Right cardiac atrium (tissue), 5 donors: ENCODE measurements at regions not wholly inside any gene's neighbourhood (a gene's known extent, or its start where the extent isn't known, plus 50 kb on each side); places are given as distances from the start of the nearest gene placed in this dataset.

Source experiments
- ATAC-seq, 2 donors: fragments of 200-7000 bp; cut with Tn5 transposase; one replicate each; pipeline versions ENCODE4 v1.8.0 to v1.9.1; 2020; ENCODE audit warnings: moderate library complexity in 2 of 2, mild to moderate bottlenecking in 1 of 2
- DNase-seq, 3 donors: peaks; one replicate each; pipeline ENCODE4 v3.0.0-alpha.2; 2020
- H3K27ac ChIP-seq: one replicate; pipeline ENCODE4 v1.5.1; 2013; ENCODE audit warnings: mild to moderate bottlenecking, low read length, control low read depth, moderate library complexity
- H3K27me3 ChIP-seq: one replicate; pipeline ENCODE4 v1.6.1; 2013; ENCODE audit not compliant: control insufficient read depth, insufficient read depth
- H3K4me1 ChIP-seq: one replicate; pipeline ENCODE4 v1.6.1; 2013; ENCODE audit warnings: low read length; ENCODE audit not compliant: control insufficient read depth, insufficient read depth
- H3K4me3 ChIP-seq: one replicate; pipeline ENCODE4 v1.5.1; 2013; ENCODE audit warnings: low read length, control low read depth
- H3K9me3 ChIP-seq: one replicate; pipeline ENCODE4 v1.6.1; 2013; ENCODE audit warnings: low read length; ENCODE audit not compliant: control insufficient read depth
- WGBS: extraction: QIAGEN DNeasy Blood & Tissue Kit; methylation state at CpG from one replicate; pipeline ENCODE4 v1.1.7; 2013; 5-methylcytosine and 5-hydroxymethylcytosine counted together
- intact Hi-C, 4 donors: fragments of 100-400 bp; cut with DNase I; formaldehyde crosslinking; loops; one replicate each; pipeline versions ENCODE4 v1.11.0 to v1.14.0; 2022 to 2023
- donor health status: healthy with polysubstance abuse.
- donor health status: DM: no; HTN: yes; CAD: no.
- donor health status: DM: no; HTN: no; CAD: no.
- donor health status: DM: no; HTN: yes; CAD: no; lungs with severe emphysema.
- donor health status: DM: yes; HTN: yes; CAD: no.

DNA sequence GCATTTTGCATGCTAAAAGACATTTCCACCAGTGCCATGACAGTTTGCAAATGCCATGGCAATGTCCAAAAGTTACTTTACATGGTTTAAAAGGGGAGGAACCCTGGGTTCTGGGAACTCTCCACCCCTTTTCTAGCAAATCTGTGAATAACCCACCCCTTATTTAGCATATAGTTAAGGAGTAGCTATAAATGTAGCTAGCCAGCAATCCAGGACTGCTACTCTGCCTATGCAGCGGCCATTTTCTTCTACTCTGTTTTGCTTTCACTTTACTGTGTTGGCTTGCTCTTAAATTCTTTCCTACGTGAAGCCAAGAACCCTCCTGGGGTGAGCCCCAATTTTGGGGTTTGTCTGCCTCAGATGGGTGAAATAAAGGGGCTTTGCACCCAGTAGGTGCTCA is 141.0 kb downstream of the PTPN11 start:
- Histone ChIP-seq H3K4me1 (no peaks in the 10 kb centered on the region), H3K4me3 (no peak overlapping the region), H3K27me3 (no peaks in the 10 kb centered on the region), H3K9me3 (no peaks in the 10 kb centered on the region), H3K27ac (no peak overlapping the region)
- intact Hi-C loops = no loop called here
- DNase-seq (no peak), ATAC-seq (no peak)
- WGBS = 69% methylated on average over 2 of the region's 2 CpGs

DNA sequence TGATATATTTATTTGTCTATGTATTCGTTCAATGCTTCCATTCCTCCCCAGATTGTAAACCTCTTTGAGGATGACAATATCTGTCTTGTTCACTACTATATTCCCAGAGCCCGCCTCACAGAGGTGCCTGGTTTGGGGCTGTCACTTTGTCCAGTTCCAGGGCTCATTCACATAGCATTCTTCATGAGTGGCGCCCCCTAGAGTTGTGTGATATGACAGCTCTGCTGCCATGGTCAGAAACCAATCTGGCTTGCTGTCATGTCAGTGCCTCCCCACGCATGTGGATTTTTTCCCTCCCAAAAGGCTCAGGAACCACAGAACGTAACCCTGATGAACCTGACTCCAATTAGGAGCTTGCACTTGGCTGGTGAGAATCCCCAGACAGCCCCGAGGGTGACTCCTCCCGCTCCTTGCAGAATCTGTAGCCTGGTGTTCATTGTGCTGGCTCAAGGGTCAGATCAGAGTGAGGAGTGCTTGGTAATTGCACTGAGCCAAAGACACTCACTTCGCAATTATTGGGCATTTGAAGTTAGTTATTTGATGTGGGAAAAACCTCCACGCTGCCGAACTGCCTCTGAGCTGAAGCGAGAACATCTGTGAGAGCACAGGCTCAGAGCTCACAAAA is 145.5 kb downstream of the PTPN11 start:
- Histone ChIP-seq H3K4me1 (no peaks in the 10 kb centered on the region), H3K9me3 (no peaks in the 10 kb centered on the region), H3K27me3 (no peaks in the 10 kb centered on the region), H3K27ac (no peak overlapping the region), H3K4me3 (no peak overlapping the region)
- DNase-seq (no peak), ATAC-seq (no peak)
- 68% methylated on average over 11 of the region's 11 CpGs for WGBS
- intact Hi-C loops = no loop called here

DNA sequence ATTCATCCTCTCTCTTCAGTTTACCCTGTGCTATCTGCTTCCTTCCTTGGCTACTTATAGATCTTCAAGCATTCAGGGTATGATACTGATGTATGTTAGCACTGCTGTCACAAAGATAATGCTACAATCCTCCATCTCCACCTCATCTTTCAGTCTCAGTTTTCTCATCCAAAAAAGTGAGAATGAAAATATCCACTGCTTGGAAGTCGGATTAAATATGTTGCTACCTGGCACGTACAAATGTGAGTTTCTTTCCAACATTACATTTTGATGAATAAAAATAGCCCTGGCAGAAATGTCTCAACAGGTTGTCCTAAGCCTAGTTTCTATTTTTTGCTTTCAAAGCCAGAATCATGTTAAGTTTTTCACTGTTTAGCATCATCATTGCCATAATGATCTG is 149.9 kb downstream of the PTPN11 start:
- Histone ChIP-seq H3K4me3 (no peak overlapping the region), H3K4me1 (no peaks in the 10 kb centered on the region), H3K9me3 (no peaks in the 10 kb centered on the region), H3K27me3 (peaks cover 3% of the 10 kb centered on the region), H3K27ac (no peak overlapping the region)
- intact Hi-C loops = no loop called here
- WGBS = 77% methylated on average over 2 of the region's 2 CpGs
- DNase-seq (no peak), ATAC-seq (no peak)

DNA sequence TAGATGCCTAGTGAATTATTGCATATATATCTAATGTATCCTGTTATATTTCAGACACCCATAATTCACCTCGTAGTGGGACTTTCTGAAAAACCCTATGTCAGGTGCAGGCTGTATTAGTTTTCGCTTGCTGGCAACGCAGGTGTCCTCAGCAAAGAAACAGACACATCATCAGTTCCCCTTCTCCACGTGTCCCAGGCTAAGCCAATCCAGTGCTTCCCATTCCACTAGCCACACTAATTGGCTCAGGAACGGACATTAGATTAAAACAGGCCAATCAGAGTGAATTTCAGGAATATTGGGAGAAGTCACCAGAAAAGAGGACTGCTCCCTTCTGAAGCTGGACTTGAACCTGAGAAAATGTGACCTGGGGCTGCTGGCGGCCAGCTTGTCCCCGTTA is 151.3 kb downstream of the PTPN11 start:
- WGBS = 60% methylated on average over 7 of the region's 7 CpGs
- H3K27ac ChIP-seq = no peak overlapping the region
- H3K4me1 ChIP-seq = no peaks in the 10 kb centered on the region
- peaks cover 3% of the 10 kb centered on the region for H3K27me3 ChIP-seq
- intact Hi-C loops = no loop called here
- ATAC-seq (no peak), DNase-seq (no peak)
- no peak overlapping the region for H3K4me3 ChIP-seq
- no peaks in the 10 kb centered on the region for H3K9me3 ChIP-seq

DNA sequence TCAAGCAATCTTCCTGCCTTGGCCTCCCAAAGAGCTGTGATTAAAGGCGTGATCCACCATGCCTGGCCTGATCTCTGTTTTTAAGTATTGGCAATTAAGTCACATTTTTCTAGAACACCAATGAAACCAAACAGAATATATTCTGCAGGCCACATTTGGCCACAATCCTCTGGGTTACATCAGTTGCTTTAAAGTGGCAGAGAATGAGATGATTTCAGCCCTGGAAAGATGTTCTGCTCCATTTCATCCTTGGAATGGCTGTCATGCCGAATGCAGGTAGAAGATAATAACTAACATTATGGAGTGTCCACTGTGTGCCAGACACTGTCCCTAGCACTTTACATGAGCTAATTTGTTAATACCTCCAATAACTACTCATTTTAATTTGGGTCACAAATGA is 154.4 kb downstream of the PTPN11 start:
- H3K27ac ChIP-seq = no peak overlapping the region
- peaks cover 3% of the 10 kb centered on the region for H3K27me3 ChIP-seq
- H3K9me3 ChIP-seq = no peaks in the 10 kb centered on the region
- WGBS = 71% methylated on average over 2 of the region's 2 CpGs
- H3K4me3 ChIP-seq = no peak overlapping the region
- intact Hi-C loops = no loop called here
- ATAC-seq (no peak), DNase-seq (no peak)
- H3K4me1 ChIP-seq = no peaks in the 10 kb centered on the region

DNA sequence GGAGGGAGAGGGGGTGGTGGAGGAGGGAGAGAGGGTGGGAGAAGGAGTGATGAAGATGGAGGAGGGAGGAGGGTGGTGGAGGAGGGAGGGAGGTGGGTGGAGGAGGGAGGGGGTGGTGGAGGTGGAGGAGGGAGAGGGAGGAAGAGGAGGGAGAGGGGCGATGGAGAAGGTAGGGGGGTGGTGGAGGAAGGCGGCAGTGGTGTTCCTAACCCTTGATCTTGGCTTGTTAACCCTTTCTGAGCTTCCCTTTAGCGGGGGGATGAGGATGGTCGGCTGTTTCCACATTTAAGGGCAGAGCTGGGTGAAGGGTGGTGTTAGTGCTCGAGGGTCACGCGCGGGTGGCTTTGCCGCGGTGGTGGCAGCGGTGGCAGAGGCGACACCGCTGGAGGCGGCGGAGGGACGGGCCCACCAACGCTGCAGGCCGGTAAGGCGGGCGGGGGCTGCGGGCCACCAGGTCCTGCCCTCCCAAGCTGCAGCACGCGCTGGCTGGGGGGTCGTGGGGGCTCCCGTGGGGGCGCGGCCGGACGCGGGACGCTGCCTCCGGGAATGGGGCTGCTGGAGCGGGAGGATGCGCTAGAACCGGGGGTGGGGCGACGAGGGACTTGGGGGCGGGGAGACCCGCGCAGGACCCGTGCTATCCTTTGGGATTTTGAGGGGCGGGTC is 156.3 kb downstream of the PTPN11 start:
- no peak for ATAC-seq
- H3K9me3 ChIP-seq = no peaks in the 10 kb centered on the region
- H3K4me1 ChIP-seq = no peaks in the 10 kb centered on the region
- no peak overlapping the region for H3K27ac ChIP-seq
- H3K27me3 ChIP-seq = peaks cover 3% of the 10 kb centered on the region
- intact Hi-C loops = no loop called here
- 1% methylated on average over 42 of the region's 42 CpGs for WGBS
- DNase-seq = no peak
- no peak overlapping the region for H3K4me3 ChIP-seq

DNA sequence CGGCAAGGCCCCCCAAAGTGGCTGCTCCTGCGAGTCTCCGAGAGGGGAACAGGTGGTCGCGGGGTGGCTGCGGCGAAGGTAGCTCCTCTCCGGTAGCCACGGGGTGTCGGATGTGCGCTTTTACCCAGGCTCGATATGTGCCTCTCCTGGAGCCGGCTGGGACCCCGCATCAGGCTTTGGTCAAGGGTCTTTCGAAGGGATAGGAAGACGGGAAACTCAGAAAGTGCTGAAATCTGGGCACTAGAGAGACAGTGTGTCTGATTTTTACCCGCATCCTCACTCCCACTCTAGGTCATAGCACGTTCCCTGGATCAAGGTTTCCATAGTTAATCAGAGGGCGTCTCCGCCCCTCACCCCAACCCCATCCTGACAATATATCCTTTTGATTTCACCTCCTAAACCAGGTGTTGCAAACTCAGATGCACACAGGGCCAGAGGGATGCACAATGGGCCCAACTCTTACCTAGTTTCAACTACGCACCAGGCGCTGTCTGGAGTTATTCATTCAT is 156.9 kb downstream of the PTPN11 start:
- Histone ChIP-seq H3K27me3 (peaks cover 3% of the 10 kb centered on the region), H3K4me3 (no peak overlapping the region), H3K27ac (no peak overlapping the region), H3K9me3 (no peaks in the 10 kb centered on the region), H3K4me1 (no peaks in the 10 kb centered on the region)
- DNase-seq = no peak
- WGBS = 23% methylated on average over 22 of the region's 22 CpGs
- intact Hi-C loops = no loop called here
- ATAC-seq = no peak

DNA sequence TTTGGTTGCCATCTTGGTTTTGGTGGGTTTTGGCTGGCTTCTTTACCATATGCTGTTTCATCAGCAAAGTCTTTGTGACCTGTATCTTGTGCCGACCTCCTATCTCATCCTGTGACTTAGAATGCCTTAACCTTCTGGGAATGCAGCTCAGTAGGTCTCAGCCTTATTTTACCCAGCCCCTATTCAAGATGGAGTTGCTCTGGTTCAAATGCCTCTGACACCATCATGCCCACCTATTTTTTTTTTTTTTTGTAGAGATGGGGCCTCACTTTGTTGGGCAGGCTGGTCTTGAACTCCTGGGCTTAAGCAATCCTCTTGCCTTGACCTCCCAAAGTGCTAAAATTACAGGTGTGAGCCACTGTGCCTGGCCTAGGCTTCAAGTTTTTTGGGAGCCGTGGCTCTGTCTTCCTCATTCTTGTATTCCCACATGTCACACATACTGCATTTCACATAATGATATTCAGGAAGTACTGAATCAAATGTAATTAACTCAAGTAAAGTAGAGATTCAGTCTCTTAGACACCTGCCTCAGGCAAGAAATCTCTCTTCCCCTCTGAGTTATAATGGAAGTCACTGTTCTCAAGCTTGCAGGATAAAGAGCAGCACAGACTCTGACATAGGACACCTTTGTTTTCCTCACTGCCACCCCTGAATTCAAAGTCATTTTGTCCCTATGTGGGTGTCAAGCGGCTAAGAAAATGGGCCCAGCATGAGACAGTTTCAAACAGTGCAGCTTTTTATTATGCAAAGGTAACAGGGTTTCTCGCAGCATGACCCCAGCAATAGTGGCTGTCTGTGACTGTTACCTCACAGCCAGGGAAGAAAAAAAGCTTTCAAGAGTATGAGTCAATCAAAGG is 159.0 kb downstream of the PTPN11 start:
- Histone ChIP-seq H3K4me3 (no peak overlapping the region), H3K27me3 (peaks cover 3% of the 10 kb centered on the region), H3K4me1 (no peaks in the 10 kb centered on the region), H3K9me3 (no peaks in the 10 kb centered on the region), H3K27ac (no peak overlapping the region)
- WGBS = 36% methylated on average over 4 of the region's 4 CpGs
- ATAC-seq (no peak), DNase-seq (no peak)
- intact Hi-C loops = no loop called here

DNA sequence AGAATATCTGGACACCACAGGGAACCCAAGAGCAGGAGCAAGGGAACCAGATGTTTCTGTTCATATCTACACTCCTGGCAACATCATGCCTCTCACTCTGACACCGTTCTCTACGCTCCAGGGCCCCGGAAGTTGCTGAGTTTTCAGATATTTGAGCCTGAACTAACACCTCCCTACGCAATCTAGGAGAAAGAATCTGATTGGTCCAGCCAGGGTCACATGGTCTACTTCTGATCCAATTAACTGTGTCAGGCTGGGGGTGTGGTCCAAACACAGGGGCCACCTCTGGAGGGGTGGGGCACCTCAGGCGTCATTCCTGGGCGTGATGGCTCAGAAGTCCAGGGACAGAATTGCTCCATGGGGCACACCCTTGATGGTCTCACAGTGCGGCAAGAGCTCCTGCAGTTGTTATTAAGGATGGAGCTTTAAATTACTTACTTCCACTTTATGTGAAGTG is 165.5 kb downstream of the PTPN11 start:
- H3K4me3 ChIP-seq = no peak overlapping the region
- DNase-seq = no peak
- H3K4me1 ChIP-seq = no peaks in the 10 kb centered on the region
- intact Hi-C loops = no loop called here
- no peak overlapping the region for H3K27ac ChIP-seq
- H3K9me3 ChIP-seq = no peaks in the 10 kb centered on the region
- WGBS = 58% methylated on average over 7 of the region's 7 CpGs
- ATAC-seq = no peak
- no peaks in the 10 kb centered on the region for H3K27me3 ChIP-seq

DNA sequence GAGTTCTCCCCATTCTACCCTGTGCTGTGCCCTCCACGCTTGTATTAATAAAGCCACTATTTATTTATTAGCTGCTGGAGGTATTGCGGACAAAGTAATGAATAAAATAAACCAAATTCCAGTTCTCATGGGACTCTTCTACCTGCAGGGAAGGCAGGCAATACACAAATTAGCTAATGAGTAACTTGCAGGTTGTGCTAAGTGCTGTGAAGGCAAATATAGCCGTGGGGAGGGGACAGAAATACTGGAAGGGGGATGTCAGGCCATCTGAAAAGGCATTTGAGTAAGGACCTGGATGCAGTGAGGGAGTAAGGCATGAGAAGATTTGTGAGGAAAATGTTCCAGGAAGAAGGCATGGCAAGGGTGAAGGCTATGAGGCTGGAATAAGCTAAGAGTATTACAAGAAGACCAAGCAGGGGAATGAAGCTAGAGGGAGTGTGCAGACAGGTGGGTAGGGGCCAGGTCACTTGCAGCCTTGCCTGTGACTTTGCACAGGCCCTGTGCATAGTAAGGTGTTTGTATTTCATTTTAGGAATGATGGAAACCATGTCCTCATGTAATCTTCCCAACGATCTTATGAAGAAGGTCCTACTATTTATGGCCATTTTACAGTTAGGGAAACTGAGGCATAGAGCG is 167.5 kb downstream of the PTPN11 start:
- intact Hi-C loops = no loop called here
- Histone ChIP-seq H3K4me1 (no peaks in the 10 kb centered on the region), H3K9me3 (no peaks in the 10 kb centered on the region), H3K4me3 (no peak overlapping the region), H3K27ac (no peak overlapping the region), H3K27me3 (no peaks in the 10 kb centered on the region)
- ATAC-seq = no peak
- no peak for DNase-seq
- WGBS = 68% methylated on average over 5 of the region's 5 CpGs

DNA sequence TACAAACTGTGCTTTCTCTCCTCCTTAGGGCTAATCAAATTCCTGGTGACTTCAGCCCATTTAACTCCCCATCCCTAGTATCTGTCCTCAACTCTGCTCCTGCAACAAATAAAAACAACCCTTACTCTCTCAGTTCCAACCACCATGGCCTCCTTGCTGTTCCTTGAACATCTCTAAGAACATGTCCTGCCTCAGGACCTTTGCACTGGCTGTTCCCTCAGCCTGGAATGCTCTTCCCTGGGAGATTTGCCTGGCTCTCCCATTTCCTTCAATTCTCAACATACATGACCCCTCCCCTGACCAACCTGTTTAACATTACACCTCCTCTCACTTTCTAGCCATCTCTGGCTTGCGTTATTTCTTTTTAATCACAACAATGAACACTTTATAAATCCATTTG is 170.5 kb downstream of the PTPN11 start:
- Histone ChIP-seq H3K4me3 (no peak overlapping the region), H3K4me1 (no peaks in the 10 kb centered on the region), H3K27me3 (no peaks in the 10 kb centered on the region), H3K9me3 (no peaks in the 10 kb centered on the region), H3K27ac (no peak overlapping the region)
- DNase-seq = no peak
- ATAC-seq = no peak
- 97% methylated on average over 1 of the region's 1 CpG for WGBS
- intact Hi-C loops = no loop called here
